ENCODE measurements at regions not wholly inside any gene's neighbourhood (a gene's known extent, or its start where the extent isn't known, plus 50 kb on each side); places are given as distances from the start of the nearest gene placed in this dataset.

GRCh38 chr5:143536364-143536763, 132.9 kb upstream of the NR3C1 start:
- H3K4me3 ChIP-seq = no peak overlapping the region
- no peaks in the 10 kb centered on the region for H3K27me3 ChIP-seq
- peaks cover 5% of the 10 kb centered on the region for H3K4me1 ChIP-seq
- H3K27ac ChIP-seq = no peak overlapping the region
- TF ChIP-seq, protein P1, sequence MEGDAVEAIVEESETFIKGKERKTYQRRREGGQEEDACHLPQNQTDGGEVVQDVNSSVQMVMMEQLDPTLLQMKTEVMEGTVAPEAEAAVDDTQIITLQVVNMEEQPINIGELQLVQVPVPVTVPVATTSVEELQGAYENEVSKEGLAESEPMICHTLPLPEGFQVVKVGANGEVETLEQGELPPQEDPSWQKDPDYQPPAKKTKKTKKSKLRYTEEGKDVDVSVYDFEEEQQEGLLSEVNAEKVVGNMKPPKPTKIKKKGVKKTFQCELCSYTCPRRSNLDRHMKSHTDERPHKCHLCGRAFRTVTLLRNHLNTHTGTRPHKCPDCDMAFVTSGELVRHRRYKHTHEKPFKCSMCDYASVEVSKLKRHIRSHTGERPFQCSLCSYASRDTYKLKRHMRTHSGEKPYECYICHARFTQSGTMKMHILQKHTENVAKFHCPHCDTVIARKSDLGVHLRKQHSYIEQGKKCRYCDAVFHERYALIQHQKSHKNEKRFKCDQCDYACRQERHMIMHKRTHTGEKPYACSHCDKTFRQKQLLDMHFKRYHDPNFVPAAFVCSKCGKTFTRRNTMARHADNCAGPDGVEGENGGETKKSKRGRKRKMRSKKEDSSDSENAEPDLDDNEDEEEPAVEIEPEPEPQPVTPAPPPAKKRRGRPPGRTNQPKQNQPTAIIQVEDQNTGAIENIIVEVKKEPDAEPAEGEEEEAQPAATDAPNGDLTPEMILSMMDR (IDR thresholded peaks at IDR 0.05) = no peak
- ATAC-seq (peak; percentile 27), DNase-seq (no peak)
- H3K9me3 ChIP-seq = peaks cover 5% of the 10 kb centered on the region
- intact Hi-C loops (cut with DNase I) = no loop called here
- no peaks in the 10 kb centered on the region for H3K36me3 ChIP-seq

- ATAC-seq (no peak), DNase-seq (no peak)
- TF ChIP-seq, protein P1 (IDR thresholded peaks at IDR 0.05) = no peak
- Histone ChIP-seq H3K27ac (no peak overlapping the region), H3K27me3 (no peaks in the 10 kb centered on the region), H3K9me3 (peaks cover 5% of the 10 kb centered on the region), H3K4me1 (peaks cover 5% of the 10 kb centered on the region), H3K4me3 (no peak overlapping the region), H3K36me3 (no peaks in the 10 kb centered on the region)
- intact Hi-C loops (cut with DNase I) = no loop called here
Observed at GRCh38 chr5:143534761-143535154, 131.3 kb upstream of the NR3C1 start.

GRCh38 chr5:143533978-143534760, 130.7 kb upstream of the NR3C1 start:
- ATAC-seq (no peak), DNase-seq (no peak)
- Histone ChIP-seq H3K36me3 (no peaks in the 10 kb centered on the region), H3K4me3 (no peak overlapping the region), H3K9me3 (peaks cover 4% of the 10 kb centered on the region), H3K27ac (no peak overlapping the region), H3K4me1 (peaks cover 5% of the 10 kb centered on the region), H3K27me3 (no peaks in the 10 kb centered on the region)
- TF ChIP-seq, protein P1 (IDR thresholded peaks at IDR 0.05) = no peak
- intact Hi-C loops (cut with DNase I) = no loop called here

DNA sequence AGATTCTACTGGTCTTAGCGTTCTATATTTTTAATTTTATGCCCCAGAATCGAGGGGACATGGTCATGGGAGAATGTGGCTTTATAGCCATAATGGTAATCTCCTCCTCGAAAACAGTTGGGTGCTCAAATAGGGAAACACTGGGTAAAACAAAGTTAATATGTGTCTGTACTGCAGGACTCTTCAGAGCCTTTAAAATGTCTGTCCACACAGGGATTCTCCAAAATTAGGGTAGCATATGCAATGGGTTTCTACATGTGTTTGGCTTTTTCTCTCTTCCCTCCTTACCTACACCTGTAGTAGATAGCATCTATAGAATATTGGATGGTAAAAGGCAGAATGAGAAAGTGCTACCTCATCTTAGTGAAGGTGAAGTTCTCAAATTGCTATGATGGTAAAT, 130.0 kb upstream of the NR3C1 start:
- Histone ChIP-seq H3K27ac (no peak overlapping the region), H3K9me3 (no peaks in the 10 kb centered on the region), H3K36me3 (no peaks in the 10 kb centered on the region), H3K27me3 (no peaks in the 10 kb centered on the region), H3K4me1 (peaks cover 5% of the 10 kb centered on the region), H3K4me3 (no peak overlapping the region)
- TF ChIP-seq, protein P1 (IDR thresholded peaks at IDR 0.05) = no peak
- no peak for DNase-seq
- no peak for ATAC-seq
- intact Hi-C loops (cut with DNase I) = no loop called here

DNA sequence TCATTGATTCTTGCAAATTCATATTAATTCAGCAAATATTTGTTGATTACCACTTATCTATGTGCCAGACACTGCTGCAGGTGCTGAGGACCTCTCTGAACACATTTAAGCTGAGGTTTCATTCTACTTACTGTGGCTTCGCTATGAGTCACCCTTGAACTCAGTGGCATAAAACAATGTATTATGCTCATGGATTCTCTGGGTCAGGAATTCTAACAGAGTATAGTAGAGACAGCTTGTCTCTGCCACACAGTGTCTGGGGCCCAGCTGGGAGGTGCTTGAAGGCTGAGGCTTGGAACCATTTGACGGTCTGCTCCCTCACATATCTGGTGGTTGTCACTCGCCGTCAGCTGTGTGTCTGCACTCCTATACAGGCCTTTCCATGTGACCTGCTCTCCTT, 124.3 kb upstream of the NR3C1 start:
- H3K4me3 ChIP-seq = no peak overlapping the region
- TF ChIP-seq, protein P1 (IDR thresholded peaks at IDR 0.05) = no peak
- no peaks in the 10 kb centered on the region for H3K36me3 ChIP-seq
- ATAC-seq (no peak), DNase-seq (no peak)
- H3K27ac ChIP-seq = no peak overlapping the region
- no peaks in the 10 kb centered on the region for H3K9me3 ChIP-seq
- intact Hi-C loops (cut with DNase I) = no loop called here
- H3K27me3 ChIP-seq = no peaks in the 10 kb centered on the region
- H3K4me1 ChIP-seq = no peaks in the 10 kb centered on the region

Data from upper lobe of right lung (tissue), 1 donor.